GM23338 (cell line): ENCODE measurements at regions not wholly inside any gene's neighbourhood (a gene's known extent, or its start where the extent isn't known, plus 50 kb on each side); places are given as distances from the start of the nearest gene placed in this dataset.
A peak's percentile ranks its signal among the peaks of the same experiment; 100 is the strongest.

Source experiments
- ATAC-seq: fragments of 200-7000 bp; cut with Tn5 transposase; 3 replicates; pipeline ENCODE4 v1.9.1; 2020
- DNase-seq: peaks from one replicate; pipeline ENCODE4 v3.0.0-alpha.2; 2015; ENCODE audit warnings: low spot score
- H2AFZ ChIP-seq: fragments of 200-600 bp; sonication (generic); 2 replicates; pipeline ENCODE4 v1.8.0; 2016; ENCODE audit warnings: antibody characterized with exemption, mild to moderate bottlenecking, moderate library complexity
- H3F3A ChIP-seq: fragments of 200-600 bp; sonication (generic); replicated peaks from 2 replicates; pipeline ENCODE4 v1.8.0; 2017; ENCODE audit warnings: antibody characterized with exemption, mixed run types, low read depth
- H3K27ac ChIP-seq: fragments of 200-600 bp; sonication (generic); 2 replicates; pipeline ENCODE4 v1.6.1; 2016; ENCODE audit warnings: low read depth
- H3K27me3 ChIP-seq: fragments of 200-600 bp; sonication (generic); 2 replicates; pipeline ENCODE4 v1.8.0; 2016; ENCODE audit warnings: mild to moderate bottlenecking, mixed run types, moderate library complexity; ENCODE audit not compliant: insufficient read depth
- H3K36me3 ChIP-seq: fragments of 200-600 bp; sonication (generic); 2 replicates; pipeline ENCODE4 v1.8.0; 2016; ENCODE audit warnings: mild to moderate bottlenecking; ENCODE audit not compliant: insufficient read depth
- H3K4me1 ChIP-seq: fragments of 200-600 bp; sonication (generic); 2 replicates; pipeline ENCODE4 v1.8.0; 2016; ENCODE audit warnings: mild to moderate bottlenecking, moderate library complexity; ENCODE audit not compliant: insufficient read depth
- H3K4me2 ChIP-seq: fragments of 200-600 bp; sonication (generic); 2 replicates; pipeline ENCODE4 v1.7.1; 2017; ENCODE audit warnings: mixed run types
- H3K4me3 ChIP-seq: fragments of 200-600 bp; sonication (generic); 2 replicates; pipeline ENCODE4 v1.6.1; 2016; ENCODE audit warnings: mixed run types
- H3K79me2 ChIP-seq: fragments of 200-600 bp; sonication (generic); replicated peaks from 2 replicates; pipeline ENCODE4 v1.8.0; 2017; ENCODE audit warnings: mild to moderate bottlenecking; ENCODE audit not compliant: insufficient read depth
- H3K9me2 ChIP-seq: fragments of 200-600 bp; sonication (generic); 2 replicates; pipeline ENCODE4 v1.8.0; 2017; ENCODE audit not compliant: insufficient read depth
- H4K20me1 ChIP-seq: fragments of 200-600 bp; sonication (generic); replicated peaks from 2 replicates; pipeline ENCODE4 v1.8.0; 2017; ENCODE audit warnings: mild to moderate bottlenecking; ENCODE audit not compliant: insufficient read depth
- H3K27ac Mint-ChIP-seq: 2 replicates; pipeline ENCODE4 v1.8.0; 2020; ENCODE audit warnings: inconsistent platforms, mild to moderate bottlenecking, moderate library complexity, mixed read lengths
- H3K27me3 Mint-ChIP-seq: 3 replicates; pipeline ENCODE4 v1.8.0; 2022; ENCODE audit warnings: low read depth, mild to moderate bottlenecking, moderate library complexity, mixed read lengths, inconsistent platforms; ENCODE audit not compliant: insufficient read depth, poor library complexity
- H3K36me3 Mint-ChIP-seq: 3 replicates; pipeline ENCODE4 v1.8.0; 2021; ENCODE audit warnings: low read depth, mild to moderate bottlenecking, inconsistent platforms, moderate library complexity, mixed read lengths
- H3K4me1 Mint-ChIP-seq: 3 replicates; pipeline ENCODE4 v1.8.0; 2020; ENCODE audit warnings: mild to moderate bottlenecking, inconsistent platforms, mixed read lengths
- H3K4me3 Mint-ChIP-seq: 3 replicates; pipeline ENCODE4 v1.8.0; 2021; ENCODE audit warnings: moderate library complexity, mild to moderate bottlenecking, inconsistent platforms, mixed read lengths
- H3K9me3 Mint-ChIP-seq: 3 replicates; pipeline ENCODE4 v1.8.0; 2020; ENCODE audit warnings: moderate library complexity, mild to moderate bottlenecking, inconsistent platforms, mixed read lengths
- EZH2 ChIP-seq: fragments of 200-600 bp; sonication (generic); IDR thresholded peaks from one replicate; pipeline ENCODE4 v1.8.0; 2017; ENCODE audit warnings: antibody characterized with exemption, mild to moderate bottlenecking, low read depth; ENCODE audit not compliant: unreplicated experiment
- JUNB ChIP-seq: IDR thresholded peaks from one replicate; pipeline ENCODE4 v1.6.1; 2016; ENCODE audit warnings: antibody characterized with exemption; ENCODE audit not compliant: unreplicated experiment
- NANOG ChIP-seq: IDR thresholded peaks from 2 replicates; pipeline ENCODE4 v1.6.1; 2016; ENCODE audit warnings: antibody characterized with exemption, borderline replicate concordance
- POLR2AphosphoS5 ChIP-seq: IDR thresholded peaks from 2 replicates; pipeline ENCODE4 v1.6.1; 2016; ENCODE audit warnings: antibody characterized with exemption, low read depth
- STAT1 ChIP-seq: IDR thresholded peaks from one replicate; pipeline ENCODE4 v1.6.1; 2016; ENCODE audit warnings: antibody characterized with exemption; ENCODE audit not compliant: unreplicated experiment
- ZNF114 ChIP-seq: fragments of 250-450 bp; sonication (Bioruptor Pico); IDR thresholded peaks from 2 replicates; pipeline ENCODE4 v1.5.0; 2020; ENCODE audit warnings: mild to moderate bottlenecking, moderate library complexity
- TF ChIP-seq, protein P1 (sequence below): IDR thresholded peaks from one replicate; pipeline ENCODE4 v1.6.1; 2018; ENCODE audit warnings: antibody characterized with exemption; ENCODE audit not compliant: unreplicated experiment
- TF ChIP-seq, protein P2 (sequence below): fragments of 250-450 bp; sonication (Bioruptor Pico); IDR thresholded peaks from 2 replicates; pipeline ENCODE4 v1.5.0; 2020; ENCODE audit warnings: mild to moderate bottlenecking, moderate library complexity
- TF ChIP-seq, protein P3 (sequence below), 2 experiments: fragments of 200-600 bp in 1 of 2; sonication (generic) in 1 of 2; conservative IDR thresholded peaks; 2 replicates each; pipeline versions ENCODE4 v1.5.1 to v1.6.1; 2016 to 2017; ENCODE audit warnings: antibody characterized with exemption in 2 of 2, low read depth in 2 of 2, mild to moderate bottlenecking in 2 of 2, moderate library complexity in 1 of 2

DNA sequence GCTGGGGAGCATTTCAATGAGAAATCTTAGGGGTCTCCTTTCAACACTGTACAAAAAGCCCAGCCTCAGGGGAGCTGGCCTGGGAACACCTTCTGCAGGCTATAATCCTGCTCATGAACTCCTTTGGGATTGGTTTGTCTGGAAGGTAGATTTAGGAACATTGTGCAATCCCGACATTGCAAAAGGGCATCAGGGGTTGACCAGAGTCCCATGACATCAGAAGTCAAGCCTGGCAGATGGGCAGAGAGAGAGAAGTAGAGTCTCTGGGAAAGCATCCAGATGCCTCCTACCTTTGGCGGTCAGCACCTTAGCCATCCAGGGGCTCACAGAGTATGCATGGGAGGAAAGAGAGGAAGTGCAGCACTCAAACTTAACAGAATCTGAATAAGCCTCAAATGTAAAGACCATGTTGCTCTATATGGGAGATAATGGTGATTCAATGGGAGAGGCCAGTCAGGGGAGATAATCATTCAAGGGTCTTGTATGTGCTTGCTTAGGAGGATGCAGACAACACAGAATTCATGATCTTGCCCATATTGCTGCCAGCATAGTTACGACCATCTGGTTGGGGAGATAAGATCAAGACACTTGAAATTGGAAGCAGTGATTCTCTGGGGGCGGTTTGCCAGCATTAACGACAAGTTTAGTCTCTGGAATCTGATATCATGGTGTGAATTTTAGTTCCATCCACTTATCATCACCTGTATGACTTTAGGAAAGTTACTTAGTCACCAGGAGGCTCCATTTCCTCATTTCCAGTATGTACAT, 58.3 kb upstream of the UPP2 start (continued):
- TF ChIP-seq NANOG (no peak), JUNB (no peak), ZNF114 (no peak)
- TF ChIP-seq, protein P1, sequence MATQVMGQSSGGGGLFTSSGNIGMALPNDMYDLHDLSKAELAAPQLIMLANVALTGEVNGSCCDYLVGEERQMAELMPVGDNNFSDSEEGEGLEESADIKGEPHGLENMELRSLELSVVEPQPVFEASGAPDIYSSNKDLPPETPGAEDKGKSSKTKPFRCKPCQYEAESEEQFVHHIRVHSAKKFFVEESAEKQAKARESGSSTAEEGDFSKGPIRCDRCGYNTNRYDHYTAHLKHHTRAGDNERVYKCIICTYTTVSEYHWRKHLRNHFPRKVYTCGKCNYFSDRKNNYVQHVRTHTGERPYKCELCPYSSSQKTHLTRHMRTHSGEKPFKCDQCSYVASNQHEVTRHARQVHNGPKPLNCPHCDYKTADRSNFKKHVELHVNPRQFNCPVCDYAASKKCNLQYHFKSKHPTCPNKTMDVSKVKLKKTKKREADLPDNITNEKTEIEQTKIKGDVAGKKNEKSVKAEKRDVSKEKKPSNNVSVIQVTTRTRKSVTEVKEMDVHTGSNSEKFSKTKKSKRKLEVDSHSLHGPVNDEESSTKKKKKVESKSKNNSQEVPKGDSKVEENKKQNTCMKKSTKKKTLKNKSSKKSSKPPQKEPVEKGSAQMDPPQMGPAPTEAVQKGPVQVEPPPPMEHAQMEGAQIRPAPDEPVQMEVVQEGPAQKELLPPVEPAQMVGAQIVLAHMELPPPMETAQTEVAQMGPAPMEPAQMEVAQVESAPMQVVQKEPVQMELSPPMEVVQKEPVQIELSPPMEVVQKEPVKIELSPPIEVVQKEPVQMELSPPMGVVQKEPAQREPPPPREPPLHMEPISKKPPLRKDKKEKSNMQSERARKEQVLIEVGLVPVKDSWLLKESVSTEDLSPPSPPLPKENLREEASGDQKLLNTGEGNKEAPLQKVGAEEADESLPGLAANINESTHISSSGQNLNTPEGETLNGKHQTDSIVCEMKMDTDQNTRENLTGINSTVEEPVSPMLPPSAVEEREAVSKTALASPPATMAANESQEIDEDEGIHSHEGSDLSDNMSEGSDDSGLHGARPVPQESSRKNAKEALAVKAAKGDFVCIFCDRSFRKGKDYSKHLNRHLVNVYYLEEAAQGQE: no peak

DNA sequence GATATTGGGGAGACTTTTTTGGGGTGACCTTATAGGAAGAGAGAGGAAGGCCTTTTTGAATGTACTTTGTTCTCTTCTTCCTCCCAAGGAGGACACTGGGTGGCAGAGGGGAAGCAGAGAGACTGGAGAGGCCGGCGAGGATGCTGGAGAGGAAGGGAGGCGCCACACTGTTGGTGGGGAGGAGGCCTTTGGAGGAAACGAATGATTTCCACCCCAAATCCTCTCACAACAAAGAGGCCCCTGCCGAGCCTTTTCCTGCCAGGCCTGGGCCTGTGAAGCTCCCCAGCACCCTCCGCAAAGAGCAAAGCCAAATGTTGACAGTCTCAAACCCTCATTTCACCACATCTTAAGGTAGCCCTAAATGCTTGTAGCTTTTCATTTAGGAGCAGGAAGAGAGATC, 59.0 kb upstream of the UPP2 start:
- no peaks in the 10 kb centered on the region for H3K36me3 ChIP-seq
- Mint-ChIP-seq H3K27me3 (no peaks in the 10 kb centered on the region), H3K4me1 (peaks cover 12% of the 10 kb centered on the region; the same call in 2 of the 3 replicates), H3K9me3 (no peaks in the 10 kb centered on the region), H3K27ac (no peak overlapping the region), H3K4me3 (no peak overlapping the region), H3K36me3 (no peaks in the 10 kb centered on the region)
- no peaks in the 10 kb centered on the region for H4K20me1 ChIP-seq
- ATAC-seq (no peak), DNase-seq (no peak)
- H2AFZ ChIP-seq: peak overlapping the region; percentile 29; the same call in 1 of the 2 replicates
- H3K4me1 ChIP-seq: no peaks in the 10 kb centered on the region; the same call in 1 of the 2 replicates
- no peaks in the 10 kb centered on the region for H3K79me2 ChIP-seq
- H3K9me2 ChIP-seq: no peaks in the 10 kb centered on the region
- no peak overlapping the region for H3K4me3 ChIP-seq
- H3K27me3 ChIP-seq: no peaks in the 10 kb centered on the region
- H3K27ac ChIP-seq: no peak overlapping the region
- H3F3A ChIP-seq: no peaks in the 10 kb centered on the region
- H3K4me2 ChIP-seq: no peak overlapping the region
- TF ChIP-seq EZH2: no peak
- no peak for TF ChIP-seq POLR2AphosphoS5
- TF ChIP-seq, protein P2, sequence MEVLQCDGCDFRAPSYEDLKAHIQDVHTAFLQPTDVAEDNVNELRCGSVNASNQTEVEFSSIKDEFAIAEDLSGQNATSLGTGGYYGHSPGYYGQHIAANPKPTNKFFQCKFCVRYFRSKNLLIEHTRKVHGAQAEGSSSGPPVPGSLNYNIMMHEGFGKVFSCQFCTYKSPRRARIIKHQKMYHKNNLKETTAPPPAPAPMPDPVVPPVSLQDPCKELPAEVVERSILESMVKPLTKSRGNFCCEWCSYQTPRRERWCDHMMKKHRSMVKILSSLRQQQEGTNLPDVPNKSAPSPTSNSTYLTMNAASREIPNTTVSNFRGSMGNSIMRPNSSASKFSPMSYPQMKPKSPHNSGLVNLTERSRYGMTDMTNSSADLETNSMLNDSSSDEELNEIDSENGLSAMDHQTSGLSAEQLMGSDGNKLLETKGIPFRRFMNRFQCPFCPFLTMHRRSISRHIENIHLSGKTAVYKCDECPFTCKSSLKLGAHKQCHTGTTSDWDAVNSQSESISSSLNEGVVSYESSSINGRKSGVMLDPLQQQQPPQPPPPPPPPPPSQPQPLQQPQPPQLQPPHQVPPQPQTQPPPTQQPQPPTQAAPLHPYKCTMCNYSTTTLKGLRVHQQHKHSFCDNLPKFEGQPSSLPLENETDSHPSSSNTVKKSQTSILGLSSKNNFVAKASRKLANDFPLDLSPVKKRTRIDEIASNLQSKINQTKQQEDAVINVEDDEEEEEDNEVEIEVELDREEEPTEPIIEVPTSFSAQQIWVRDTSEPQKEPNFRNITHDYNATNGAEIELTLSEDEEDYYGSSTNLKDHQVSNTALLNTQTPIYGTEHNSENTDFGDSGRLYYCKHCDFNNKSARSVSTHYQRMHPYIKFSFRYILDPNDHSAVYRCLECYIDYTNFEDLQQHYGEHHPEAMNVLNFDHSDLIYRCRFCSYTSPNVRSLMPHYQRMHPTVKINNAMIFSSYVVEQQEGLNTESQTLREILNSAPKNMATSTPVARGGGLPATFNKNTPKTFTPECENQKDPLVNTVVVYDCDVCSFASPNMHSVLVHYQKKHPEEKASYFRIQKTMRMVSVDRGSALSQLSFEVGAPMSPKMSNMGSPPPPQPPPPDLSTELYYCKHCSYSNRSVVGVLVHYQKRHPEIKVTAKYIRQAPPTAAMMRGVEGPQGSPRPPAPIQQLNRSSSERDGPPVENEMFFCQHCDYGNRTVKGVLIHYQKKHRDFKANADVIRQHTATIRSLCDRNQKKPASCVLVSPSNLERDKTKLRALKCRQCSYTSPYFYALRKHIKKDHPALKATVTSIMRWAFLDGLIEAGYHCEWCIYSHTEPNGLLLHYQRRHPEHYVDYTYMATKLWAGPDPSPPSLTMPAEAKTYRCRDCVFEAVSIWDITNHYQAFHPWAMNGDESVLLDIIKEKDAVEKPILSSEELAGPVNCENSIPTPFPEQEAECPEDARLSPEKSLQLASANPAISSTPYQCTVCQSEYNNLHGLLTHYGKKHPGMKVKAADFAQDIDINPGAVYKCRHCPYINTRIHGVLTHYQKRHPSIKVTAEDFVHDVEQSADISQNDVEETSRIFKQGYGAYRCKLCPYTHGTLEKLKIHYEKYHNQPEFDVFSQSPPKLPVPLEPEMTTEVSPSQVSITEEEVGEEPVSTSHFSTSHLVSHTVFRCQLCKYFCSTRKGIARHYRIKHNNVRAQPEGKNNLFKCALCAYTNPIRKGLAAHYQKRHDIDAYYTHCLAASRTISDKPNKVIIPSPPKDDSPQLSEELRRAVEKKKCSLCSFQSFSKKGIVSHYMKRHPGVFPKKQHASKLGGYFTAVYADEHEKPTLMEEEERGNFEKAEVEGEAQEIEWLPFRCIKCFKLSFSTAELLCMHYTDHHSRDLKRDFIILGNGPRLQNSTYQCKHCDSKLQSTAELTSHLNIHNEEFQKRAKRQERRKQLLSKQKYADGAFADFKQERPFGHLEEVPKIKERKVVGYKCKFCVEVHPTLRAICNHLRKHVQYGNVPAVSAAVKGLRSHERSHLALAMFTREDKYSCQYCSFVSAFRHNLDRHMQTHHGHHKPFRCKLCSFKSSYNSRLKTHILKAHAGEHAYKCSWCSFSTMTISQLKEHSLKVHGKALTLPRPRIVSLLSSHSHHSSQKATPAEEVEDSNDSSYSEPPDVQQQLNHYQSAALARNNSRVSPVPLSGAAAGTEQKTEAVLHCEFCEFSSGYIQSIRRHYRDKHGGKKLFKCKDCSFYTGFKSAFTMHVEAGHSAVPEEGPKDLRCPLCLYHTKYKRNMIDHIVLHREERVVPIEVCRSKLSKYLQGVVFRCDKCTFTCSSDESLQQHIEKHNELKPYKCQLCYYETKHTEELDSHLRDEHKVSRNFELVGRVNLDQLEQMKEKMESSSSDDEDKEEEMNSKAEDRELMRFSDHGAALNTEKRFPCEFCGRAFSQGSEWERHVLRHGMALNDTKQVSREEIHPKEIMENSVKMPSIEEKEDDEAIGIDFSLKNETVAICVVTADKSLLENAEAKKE: no peak
- TF ChIP-seq STAT1: no peak
- TF ChIP-seq, protein P1: no peak
- TF ChIP-seq, protein P3, sequence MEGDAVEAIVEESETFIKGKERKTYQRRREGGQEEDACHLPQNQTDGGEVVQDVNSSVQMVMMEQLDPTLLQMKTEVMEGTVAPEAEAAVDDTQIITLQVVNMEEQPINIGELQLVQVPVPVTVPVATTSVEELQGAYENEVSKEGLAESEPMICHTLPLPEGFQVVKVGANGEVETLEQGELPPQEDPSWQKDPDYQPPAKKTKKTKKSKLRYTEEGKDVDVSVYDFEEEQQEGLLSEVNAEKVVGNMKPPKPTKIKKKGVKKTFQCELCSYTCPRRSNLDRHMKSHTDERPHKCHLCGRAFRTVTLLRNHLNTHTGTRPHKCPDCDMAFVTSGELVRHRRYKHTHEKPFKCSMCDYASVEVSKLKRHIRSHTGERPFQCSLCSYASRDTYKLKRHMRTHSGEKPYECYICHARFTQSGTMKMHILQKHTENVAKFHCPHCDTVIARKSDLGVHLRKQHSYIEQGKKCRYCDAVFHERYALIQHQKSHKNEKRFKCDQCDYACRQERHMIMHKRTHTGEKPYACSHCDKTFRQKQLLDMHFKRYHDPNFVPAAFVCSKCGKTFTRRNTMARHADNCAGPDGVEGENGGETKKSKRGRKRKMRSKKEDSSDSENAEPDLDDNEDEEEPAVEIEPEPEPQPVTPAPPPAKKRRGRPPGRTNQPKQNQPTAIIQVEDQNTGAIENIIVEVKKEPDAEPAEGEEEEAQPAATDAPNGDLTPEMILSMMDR (conservative IDR thresholded peaks at IDR 0.05; ENCODE audit: low read depth in 2 of 2): no peak
